GM04504 (cell line): ENCODE measurements at regions not wholly inside any gene's neighbourhood (a gene's known extent, or its start where the extent isn't known, plus 50 kb on each side); places are given as distances from the start of the nearest gene placed in this dataset.

ENCODE experiments used
- DNase-seq: peaks from one replicate; pipeline ENCODE4 v3.0.0-alpha.2; 2012; ENCODE audit warnings: low read depth

GRCh38 chr1:244157731-244158438 lies 106.8 kb downstream of the ZBTB18 start:
- DNase-seq = no peak

GRCh38 chr1:244159646-244160045 lies 108.6 kb downstream of the ZBTB18 start:
- no peak for DNase-seq

GRCh38 chr1:244160455-244161235 lies 109.6 kb downstream of the ZBTB18 start:
- no peak for DNase-seq

- DNase-seq = no peak
Measured at GRCh38 chr1:244161236-244161510, 110.1 kb downstream of the ZBTB18 start.

- peak; percentile 19 for DNase-seq
Measured at GRCh38 chr1:244162786-244163530, 111.9 kb downstream of the ZBTB18 start.

GRCh38 chr1:244163861-244164510 lies 112.9 kb downstream of the ZBTB18 start:
- DNase-seq = peak; percentile 82

GRCh38 chr1:244164511-244164890 lies 113.4 kb downstream of the ZBTB18 start:
- no peak for DNase-seq

GRCh38 chr1:244165021-244165420 lies 113.9 kb downstream of the ZBTB18 start:
- no peak for DNase-seq

- DNase-seq = no peak
Measured at GRCh38 chr1:244165701-244166100, 114.6 kb downstream of the ZBTB18 start.

- no peak for DNase-seq
Measured at GRCh38 chr1:244171241-244171985, 120.3 kb downstream of the ZBTB18 start.

GRCh38 chr1:244173240-244173639 lies 122.2 kb downstream of the ZBTB18 start:
- no peak for DNase-seq

GRCh38 chr1:244173769-244174168 lies 122.7 kb downstream of the ZBTB18 start:
- no peak for DNase-seq

- DNase-seq = no peak
Measured at GRCh38 chr1:244174922-244175521, 123.9 kb downstream of the ZBTB18 start.

GRCh38 chr1:244176201-244176600 lies 125.1 kb downstream of the ZBTB18 start:
- DNase-seq = no peak

GRCh38 chr1:244180256-244180655 lies 129.2 kb downstream of the ZBTB18 start:
- DNase-seq = no peak

GRCh38 chr1:244181867-244182266 lies 130.8 kb downstream of the ZBTB18 start:
- DNase-seq = no peak

- no peak for DNase-seq
Measured at GRCh38 chr1:244183037-244183436, 132.0 kb downstream of the ZBTB18 start.

GRCh38 chr1:244186372-244186771 lies 135.3 kb downstream of the ZBTB18 start:
- no peak for DNase-seq

- DNase-seq = no peak
Measured at GRCh38 chr1:244187310-244187709, 136.2 kb downstream of the ZBTB18 start.

- no peak for DNase-seq
Measured at GRCh38 chr1:244191581-244191980, 140.5 kb downstream of the ZBTB18 start.

- DNase-seq = no peak
Measured at GRCh38 chr1:244192325-244192724, 141.2 kb downstream of the ZBTB18 start.
